IPS-18a (cell line): ENCODE measurements at regions not wholly inside any gene's neighbourhood (a gene's known extent, or its start where the extent isn't known, plus 50 kb on each side); places are given as distances from the start of the nearest gene placed in this dataset.

ENCODE experiments used
- H3K27ac ChIP-seq: one replicate; pipeline ENCODE4 v1.5.1; 2013; ENCODE audit warnings: low read length
- H3K27me3 ChIP-seq: one replicate; pipeline ENCODE4 v1.6.1; 2013; ENCODE audit warnings: mild to moderate bottlenecking, low read length; ENCODE audit not compliant: control insufficient read depth, insufficient read depth
- H3K36me3 ChIP-seq: one replicate; pipeline ENCODE4 v1.6.1; 2013; ENCODE audit warnings: low read depth, low read length; ENCODE audit not compliant: control insufficient read depth
- H3K4me1 ChIP-seq: one replicate; pipeline ENCODE4 v1.6.1; 2013; ENCODE audit warnings: low read depth, low read length; ENCODE audit not compliant: control insufficient read depth
- H3K4me3 ChIP-seq: one replicate; pipeline ENCODE4 v1.5.1; 2013; ENCODE audit warnings: low read length
- H3K9ac ChIP-seq: one replicate; pipeline ENCODE4 v1.6.1; 2013; ENCODE audit warnings: mild to moderate bottlenecking, low read length, moderate library complexity
- H3K9me3 ChIP-seq: one replicate; pipeline ENCODE4 v1.6.1; 2013; ENCODE audit warnings: low read depth, low read length; ENCODE audit not compliant: control insufficient read depth

- no peaks in the 10 kb centered on the region for H3K4me1 ChIP-seq
- no peak overlapping the region for H3K9ac ChIP-seq
- no peak overlapping the region for H3K27ac ChIP-seq
Observed at GRCh38 chr10:4675808-4676207, 150.2 kb upstream of the AKR1E2 start.

DNA sequence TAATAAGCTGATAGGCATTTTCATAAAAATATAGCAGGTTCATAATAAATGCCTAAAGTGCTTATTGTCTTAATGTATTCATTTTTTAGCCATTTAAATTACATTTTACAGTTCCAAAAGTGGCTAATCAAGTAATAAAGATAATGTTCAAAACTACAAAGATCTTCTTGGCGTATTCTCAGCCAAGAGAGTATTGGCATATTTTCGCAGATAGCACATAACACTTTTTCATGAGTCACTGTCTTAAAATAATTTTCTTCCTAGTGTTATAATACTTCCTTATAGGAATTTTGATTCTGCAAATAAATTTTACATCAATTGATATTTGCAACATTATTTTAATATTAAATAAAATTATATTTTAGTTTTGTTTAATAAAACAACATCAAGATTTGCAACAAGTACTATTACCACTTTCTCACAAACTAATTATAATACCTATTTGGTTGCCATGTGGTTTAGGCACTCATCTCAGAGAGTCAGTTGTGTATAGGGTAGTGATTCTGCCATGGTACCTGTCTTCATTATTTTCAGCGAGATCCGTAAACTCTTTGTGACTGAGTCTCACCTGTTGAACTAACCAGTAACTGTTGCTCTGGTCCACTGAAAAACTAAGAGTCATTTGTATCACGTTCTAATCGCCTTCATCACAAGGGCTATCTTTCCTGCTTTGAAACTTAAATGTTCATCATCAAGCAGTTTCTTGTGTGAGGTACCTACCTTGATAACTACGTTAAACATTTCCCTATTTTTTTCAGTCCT, 152.5 kb upstream of the AKR1E2 start:
- H3K4me1 ChIP-seq, result no peaks in the 10 kb centered on the region
- no peak overlapping the region for H3K27ac ChIP-seq
- no peaks in the 10 kb centered on the region for H3K9me3 ChIP-seq
- no peak overlapping the region for H3K4me3 ChIP-seq
- H3K9ac ChIP-seq, result no peak overlapping the region
- no peaks in the 10 kb centered on the region for H3K36me3 ChIP-seq
- no peaks in the 10 kb centered on the region for H3K27me3 ChIP-seq

More at GRCh38 chr10:4675808-4676207, 150.2 kb upstream of the AKR1E2 start:
- H3K9me3 ChIP-seq, result no peaks in the 10 kb centered on the region
- no peaks in the 10 kb centered on the region for H3K36me3 ChIP-seq
- H3K4me3 ChIP-seq, result no peak overlapping the region
- no peaks in the 10 kb centered on the region for H3K27me3 ChIP-seq

- no peak overlapping the region for H3K27ac ChIP-seq
- no peak overlapping the region for H3K4me3 ChIP-seq
- H3K4me1 ChIP-seq, result no peaks in the 10 kb centered on the region
- no peaks in the 10 kb centered on the region for H3K9me3 ChIP-seq
- no peaks in the 10 kb centered on the region for H3K27me3 ChIP-seq
- H3K9ac ChIP-seq, result no peak overlapping the region
- no peaks in the 10 kb centered on the region for H3K36me3 ChIP-seq
Observed at GRCh38 chr10:4672201-4672600, 153.8 kb upstream of the AKR1E2 start.

- Histone ChIP-seq H3K4me3 (no peak overlapping the region), H3K9me3 (no peaks in the 10 kb centered on the region), H3K27me3 (no peaks in the 10 kb centered on the region), H3K9ac (no peak overlapping the region), H3K27ac (no peak overlapping the region), H3K4me1 (no peaks in the 10 kb centered on the region), H3K36me3 (no peaks in the 10 kb centered on the region)
Observed at GRCh38 chr10:4671451-4672145, 154.4 kb upstream of the AKR1E2 start.

DNA sequence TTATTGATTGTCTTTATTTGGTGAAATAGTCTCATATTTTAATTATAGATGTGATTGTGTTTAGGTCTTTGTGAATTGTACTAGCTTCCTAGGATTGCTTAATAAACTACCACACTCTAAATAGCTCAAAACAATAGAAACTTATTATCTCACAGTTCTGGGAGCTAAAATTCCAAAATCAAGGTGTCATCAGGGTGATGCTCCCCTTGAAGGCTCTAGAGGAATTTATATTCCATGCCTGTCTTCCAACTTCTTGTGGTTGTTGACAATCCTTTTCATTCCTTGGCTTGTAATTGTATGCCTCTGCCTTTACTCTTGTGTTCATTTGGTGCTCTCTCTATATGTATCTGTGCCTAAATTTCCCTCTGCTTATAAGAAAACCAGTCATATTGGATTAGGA, 155.3 kb upstream of the AKR1E2 start:
- no peaks in the 10 kb centered on the region for H3K36me3 ChIP-seq
- no peaks in the 10 kb centered on the region for H3K9me3 ChIP-seq
- H3K27ac ChIP-seq, result no peak overlapping the region
- H3K4me1 ChIP-seq, result no peaks in the 10 kb centered on the region
- no peak overlapping the region for H3K4me3 ChIP-seq
- H3K9ac ChIP-seq, result no peak overlapping the region
- no peaks in the 10 kb centered on the region for H3K27me3 ChIP-seq

- no peak overlapping the region for H3K9ac ChIP-seq
- no peaks in the 10 kb centered on the region for H3K9me3 ChIP-seq
- H3K27ac ChIP-seq, result no peak overlapping the region
- H3K36me3 ChIP-seq, result no peaks in the 10 kb centered on the region
- no peak overlapping the region for H3K4me3 ChIP-seq
- H3K4me1 ChIP-seq, result no peaks in the 10 kb centered on the region
- H3K27me3 ChIP-seq, result no peaks in the 10 kb centered on the region
Observed at GRCh38 chr10:4669585-4669984, 156.4 kb upstream of the AKR1E2 start.

- H3K27ac ChIP-seq, result no peak overlapping the region
- no peaks in the 10 kb centered on the region for H3K4me1 ChIP-seq
- no peaks in the 10 kb centered on the region for H3K9me3 ChIP-seq
- H3K27me3 ChIP-seq, result no peaks in the 10 kb centered on the region
- H3K9ac ChIP-seq, result no peak overlapping the region
- no peaks in the 10 kb centered on the region for H3K36me3 ChIP-seq
- no peak overlapping the region for H3K4me3 ChIP-seq
Observed at GRCh38 chr10:4663162-4663992, 162.6 kb upstream of the AKR1E2 start.

GRCh38 chr10:4662576-4663161, 163.3 kb upstream of the AKR1E2 start:
- Histone ChIP-seq H3K27ac (no peak overlapping the region), H3K4me1 (no peaks in the 10 kb centered on the region), H3K4me3 (no peak overlapping the region), H3K9me3 (no peaks in the 10 kb centered on the region), H3K36me3 (no peaks in the 10 kb centered on the region), H3K9ac (no peak overlapping the region), H3K27me3 (no peaks in the 10 kb centered on the region)

DNA sequence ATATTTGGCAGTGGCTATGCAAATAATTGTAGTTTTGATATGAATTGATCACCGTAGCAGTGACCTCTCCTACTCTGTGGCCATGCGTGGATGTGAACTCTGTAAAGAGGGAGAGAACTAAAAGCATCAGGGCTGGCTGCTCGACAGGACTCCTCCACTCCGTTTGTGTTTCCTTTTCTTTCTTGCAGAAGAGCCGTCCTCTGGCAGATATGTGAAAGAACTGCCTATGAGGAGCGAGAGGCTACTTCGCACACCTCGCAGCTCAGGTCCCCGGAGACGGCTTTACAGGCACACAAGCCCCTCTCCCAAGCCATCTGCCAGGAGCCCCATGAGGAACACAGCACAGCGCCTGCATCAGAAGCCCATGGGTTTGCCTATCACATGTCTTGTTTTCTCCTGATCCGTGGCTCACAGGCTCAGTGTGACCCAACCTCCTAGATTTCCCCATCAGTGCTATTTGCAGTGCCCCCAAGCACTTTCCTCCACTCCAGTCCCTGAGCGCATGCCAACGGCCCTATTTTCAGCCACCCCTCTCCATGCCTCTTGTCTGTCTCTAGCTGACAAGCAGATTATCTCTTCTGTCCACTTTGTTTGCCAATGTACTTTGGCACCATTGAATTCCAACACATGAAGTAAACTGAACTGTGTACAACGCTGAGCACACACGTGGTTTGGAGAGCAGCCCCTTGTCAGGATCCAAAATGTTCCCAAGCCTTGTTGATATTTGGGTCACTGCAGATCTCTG, 164.3 kb upstream of the AKR1E2 start:
- H3K36me3 ChIP-seq, result no peaks in the 10 kb centered on the region
- H3K27me3 ChIP-seq, result no peaks in the 10 kb centered on the region
- H3K9ac ChIP-seq, result no peak overlapping the region
- no peaks in the 10 kb centered on the region for H3K4me1 ChIP-seq
- no peaks in the 10 kb centered on the region for H3K9me3 ChIP-seq
- no peak overlapping the region for H3K27ac ChIP-seq
- no peak overlapping the region for H3K4me3 ChIP-seq

- Histone ChIP-seq H3K4me3 (no peak overlapping the region), H3K27me3 (no peaks in the 10 kb centered on the region), H3K27ac (no peak overlapping the region), H3K9ac (no peak overlapping the region), H3K9me3 (no peaks in the 10 kb centered on the region), H3K4me1 (peaks cover 7% of the 10 kb centered on the region), H3K36me3 (no peaks in the 10 kb centered on the region)
Observed at GRCh38 chr10:4658777-4659176, 167.2 kb upstream of the AKR1E2 start.
